GM12878 (cell line): ENCODE measurements at regions not wholly inside any gene's neighbourhood (a gene's known extent, or its start where the extent isn't known, plus 50 kb on each side); places are given as distances from the start of the nearest gene placed in this dataset.

Experiments
- ATAC-seq: fragments of 200-7000 bp; cut with Tn5 transposase; 3 replicates; pipeline ENCODE4 v1.9.1; 2020; ENCODE audit warnings: mild to moderate bottlenecking, moderate library complexity
- BruUV-seq: library from RNA; stranded (reverse); fragments of 400-500 nt; replicated peaks from 2 replicates; lab custom pipeline; 2021; lab: Mats Ljungman, UMichigan
- CTCF ChIA-PET: fragments of 300-600 bp; sonication (Branson Sonifier 250); formaldehyde crosslinking; extraction: SDS; loops from one replicate; lab custom pipeline; 2021; ENCODE audit warnings: inconsistent platforms; lab: Yijun Ruan, JAX
- POLR2A ChIA-PET: fragments of 350-600 bp; formaldehyde crosslinking; extraction: SDS; loops from one replicate; lab custom pipeline; 2021; ENCODE audit warnings: inconsistent platforms; lab: Charles Lee
- RAD21 ChIA-PET: fragments of 300-600 bp; sonication (Branson Sonifier 250); formaldehyde crosslinking; loops from one replicate; lab custom pipeline; 2023; ENCODE audit warnings: antibody characterized with exemption; ENCODE audit not compliant: unreplicated experiment; lab: Charles Lee
- SMC1A ChIA-PET: fragments of 300-600 bp; sonication (Branson Sonifier 250); formaldehyde crosslinking; loops from one replicate; lab custom pipeline; 2023; ENCODE audit not compliant: unreplicated experiment, uncharacterized antibody; lab: Charles Lee
- DNase-seq: peaks from one replicate; pipeline ENCODE4 v3.0.0-alpha.2; 2011; ENCODE audit warnings: low read depth, low spot score
- FAIRE-seq: peaks from 3 replicates; lab custom pipeline; 2011; peaks lifted over from hg19 to GRCh38; lab: Jason Lieb, UNC
- H2AFZ ChIP-seq: 2 replicates; pipeline ENCODE4 v1.6.0; 2011; ENCODE audit warnings: low read depth, low read length, control low read depth; ENCODE audit not compliant: control insufficient read depth
- H3K27ac ChIP-seq: 2 replicates; pipeline ENCODE4 v1.5.1; 2011; ENCODE audit warnings: control low read depth; ENCODE audit not compliant: control insufficient read depth, insufficient read depth
- H3K27me3 ChIP-seq, 2 experiments: replicated peaks in 1 of 2; 2 replicates each; pipeline versions ENCODE4 v1.6.0 to v1.6.1; 2011; ENCODE audit warnings: low read length in 1 of 2; ENCODE audit not compliant: control insufficient read depth in 2 of 2, insufficient read depth in 2 of 2
- H3K36me3 ChIP-seq, 2 experiments: 2 replicates each; pipeline ENCODE4 v1.5.1; 2011; ENCODE audit warnings: low read length in 1 of 2; ENCODE audit not compliant: control insufficient read depth in 2 of 2, insufficient read depth in 2 of 2
- H3K4me1 ChIP-seq: 2 replicates; pipeline ENCODE4 v1.6.1; 2011; ENCODE audit warnings: mild to moderate bottlenecking, low read length, moderate library complexity, mixed read lengths; ENCODE audit not compliant: control insufficient read depth, insufficient read depth
- H3K4me2 ChIP-seq: 2 replicates; pipeline ENCODE4 v1.6.0; 2011; ENCODE audit warnings: control low read depth; ENCODE audit not compliant: control insufficient read depth, insufficient read depth
- H3K4me3 ChIP-seq: fragments of 200-600 bp; sonication (generic); 2 replicates; pipeline ENCODE4 v1.5.1; 2016
- H3K79me2 ChIP-seq: 2 replicates; pipeline ENCODE4 v1.6.0; 2011; ENCODE audit warnings: low read length; ENCODE audit not compliant: control insufficient read depth, insufficient read depth
- H3K9ac ChIP-seq: 2 replicates; pipeline ENCODE4 v1.8.0; 2011; ENCODE audit warnings: low read length, control low read depth, mixed read lengths; ENCODE audit not compliant: control insufficient read depth, insufficient read depth
- H3K9me3 ChIP-seq: replicated peaks from 3 replicates; pipeline ENCODE4 v1.5.1; 2011; ENCODE audit warnings: mild to moderate bottlenecking, low read length; ENCODE audit not compliant: control insufficient read depth, insufficient read depth
- H4K20me1 ChIP-seq: 2 replicates; pipeline ENCODE4 v1.6.0; 2011; ENCODE audit not compliant: control insufficient read depth, insufficient read depth
- ATF7 ChIP-seq: fragments of 450-650 bp; IDR thresholded peaks from 2 replicates; pipeline ENCODE4 v1.6.1; 2016; ENCODE audit warnings: low read depth, mild to moderate bottlenecking
- CBX3 ChIP-seq: fragments of 200-600 bp; sonication (generic); IDR thresholded peaks from 2 replicates; pipeline ENCODE4 v1.6.1; 2016; ENCODE audit warnings: low read depth, borderline replicate concordance
- CEBPB ChIP-seq, 2 experiments: fragments of 150-350 bp in 1 of 2; IDR thresholded peaks; 2 replicates each; pipeline ENCODE4 v1.6.1; 2012 to 2014; ENCODE audit warnings: low read depth in 2 of 2, low read length in 2 of 2, borderline replicate concordance in 1 of 2, inconsistent platforms in 1 of 2
- CHD1 ChIP-seq: IDR thresholded peaks from 2 replicates; pipeline ENCODE4 v1.6.1; 2012; ENCODE audit warnings: low read depth, low read length, improper control_type of control experiment
- ESRRA ChIP-seq: IDR thresholded peaks from 2 replicates; pipeline ENCODE4 v1.6.1; 2012; ENCODE audit warnings: mild to moderate bottlenecking, low read length, improper control_type of control experiment
- HCFC1 ChIP-seq: fragments of 150-350 bp; IDR thresholded peaks from 2 replicates; pipeline ENCODE4 v1.6.1; 2014; ENCODE audit warnings: low read length
- HDAC2 ChIP-seq: fragments of 200-600 bp; sonication (generic); IDR thresholded peaks from 2 replicates; pipeline ENCODE4 v1.6.1; 2017
- KDM1A ChIP-seq: fragments of 200-600 bp; sonication (generic); IDR thresholded peaks from 2 replicates; pipeline ENCODE4 v1.6.1; 2016; ENCODE audit warnings: borderline replicate concordance
- LARP7 ChIP-seq: fragments of 450-650 bp; IDR thresholded peaks from 2 replicates; pipeline ENCODE4 v1.6.1; 2017; ENCODE audit warnings: mild to moderate bottlenecking
- MAX ChIP-seq: IDR thresholded peaks from 2 replicates; pipeline ENCODE4 v1.6.1; 2012; ENCODE audit warnings: low read depth, low read length, improper control_type of control experiment
- MTA2 ChIP-seq: fragments of 450-650 bp; IDR thresholded peaks from 2 replicates; pipeline ENCODE4 v1.6.1; 2016; ENCODE audit warnings: low read depth, mild to moderate bottlenecking, moderate library complexity
- NFYB ChIP-seq: IDR thresholded peaks from 2 replicates; pipeline ENCODE4 v1.6.1; 2011; ENCODE audit warnings: low read depth, mild to moderate bottlenecking, low read length, improper control_type of control experiment, moderate library complexity; ENCODE audit not compliant: insufficient read depth
- POLR2A ChIP-seq: IDR thresholded peaks from 2 replicates; pipeline ENCODE4 v1.6.1; 2011; ENCODE audit warnings: low read depth, mild to moderate bottlenecking, low read length
- PRDM15 ChIP-seq: fragments of 450-650 bp; formaldehyde crosslinking; IDR thresholded peaks from 2 replicates; pipeline ENCODE4 v1.4.0; 2020; ENCODE audit warnings: mild to moderate bottlenecking, moderate library complexity
- RAD51 ChIP-seq: fragments of 450-650 bp; IDR thresholded peaks from 2 replicates; pipeline ENCODE4 v1.6.1; 2016; ENCODE audit warnings: moderate library complexity, mild to moderate bottlenecking, inconsistent platforms
- SRF ChIP-seq, 2 experiments: IDR thresholded peaks; 2 replicates each; pipeline ENCODE4 v1.6.1; 2011; ENCODE audit warnings: low read depth in 2 of 2, low read length in 2 of 2, mild to moderate bottlenecking in 1 of 2, moderate library complexity in 1 of 2
- ZNF207 ChIP-seq: fragments of 450-650 bp; IDR thresholded peaks from 2 replicates; pipeline ENCODE4 v1.6.1; 2014; ENCODE audit warnings: antibody characterized with exemption, mild to moderate bottlenecking, borderline replicate concordance
- ZNF384 ChIP-seq: IDR thresholded peaks from 2 replicates; pipeline ENCODE4 v1.6.1; 2012; ENCODE audit warnings: low read depth, mild to moderate bottlenecking, low read length, improper control_type of control experiment, borderline replicate concordance
- ZNF687 ChIP-seq: fragments of 450-650 bp; IDR thresholded peaks from 2 replicates; pipeline ENCODE4 v1.6.1; 2017; ENCODE audit warnings: mild to moderate bottlenecking, moderate library complexity
- whole genome bisulfite sequencing: methylation state at CpG from one replicate; pipeline ENCODE4 v1.1.6; 2016; ENCODE audit warnings: low lambda C conversion rate; ENCODE audit not compliant: insufficient replicate concordance, insufficient coverage; ENCODE audit errors: missing lambda C conversion rate; 5-methylcytosine and 5-hydroxymethylcytosine counted together
- in situ Hi-C: fragments of 300-500 bp; cut with MboI; formaldehyde crosslinking; loops from 9 replicates; pipeline ENCODE4 v1.14.3; 2018; ENCODE audit warnings: mixed read lengths
- intact Hi-C: fragments of 100-400 bp; cut with micrococcal nuclease; formaldehyde crosslinking; loops from one replicate; pipeline ENCODE4 v1.14.2; 2022; ENCODE audit not compliant: unreplicated experiment

GRCh38 chr17:34816848-34817247 lies 144.4 kb downstream of the CCT6B start:
- RAD21 ChIA-PET = no interaction called here
- no peaks in the 10 kb centered on the region for H3K36me3 ChIP-seq
- in situ Hi-C loops = no loop called here
- BruUV-seq = no TSS peak
- no peak for ATAC-seq
- TF ChIP-seq CHD1 = no peak
- TF ChIP-seq ESRRA = no peak
- TF ChIP-seq RAD51 = no peak
- TF ChIP-seq MAX = no peak
- TF ChIP-seq ATF7 = no peak
- TF ChIP-seq CBX3 = no peak
- TF ChIP-seq POLR2A = no peak
- no peak for TF ChIP-seq LARP7
- no peak for TF ChIP-seq MTA2
- no peak for TF ChIP-seq CEBPB (IDR thresholded peaks at IDR 0.05; ENCODE audit: borderline replicate concordance in 1 of 2, low read depth in 2 of 2, low read length in 2 of 2)
- TF ChIP-seq NFYB = no peak
- no peak for TF ChIP-seq HDAC2
- TF ChIP-seq KDM1A = no peak
- no peak for TF ChIP-seq ZNF207
- TF ChIP-seq SRF (IDR thresholded peaks at IDR 0.05; ENCODE audit: low read depth in 2 of 2, low read length in 2 of 2) = no peak
- TF ChIP-seq ZNF687 = no peak
- TF ChIP-seq PRDM15 (CRISPR knock-in tag) = no peak
- no peak for TF ChIP-seq HCFC1
- TF ChIP-seq ZNF384 = no peak
- TF ChIP-seq, all 136 proteins: peak for 0
- Histone ChIP-seq H4K20me1 (no peaks in the 10 kb centered on the region), H3K4me1 (no peaks in the 10 kb centered on the region), H3K4me2 (no peak overlapping the region), H3K9ac (no peak overlapping the region), H3K79me2 (no peaks in the 10 kb centered on the region), H2AFZ (no peak overlapping the region), H3K27me3 (no peaks in the 10 kb centered on the region; a peak in 2 of 4 replicates), H3K27ac (no peak overlapping the region), H3K4me3 (no peak overlapping the region), H3K9me3 (no peaks in the 10 kb centered on the region)
- no peak for FAIRE-seq
- CTCF ChIA-PET = no interaction called here
- DNase-seq = no peak
- intact Hi-C loops = no loop called here
- SMC1A ChIA-PET = interaction anchor here (0.6 kb wide), 1 partner anchor 41 kb away, joined by 3 read pairs; no protein-coding TSS in a partner anchor
- POLR2A ChIA-PET = no interaction called here
- 4% methylated on average over 5 of the region's 5 CpGs for WGBS
